NCI-H524 (cell line): ENCODE measurements at regions not wholly inside any gene's neighbourhood (a gene's known extent, or its start where the extent isn't known, plus 50 kb on each side); places are given as distances from the start of the nearest gene placed in this dataset.

Experiments used
- DNase-seq, 2 experiments: peaks; one replicate each; lab custom pipeline; 2025; lab: John Stamatoyannopoulos, UW

DNA sequence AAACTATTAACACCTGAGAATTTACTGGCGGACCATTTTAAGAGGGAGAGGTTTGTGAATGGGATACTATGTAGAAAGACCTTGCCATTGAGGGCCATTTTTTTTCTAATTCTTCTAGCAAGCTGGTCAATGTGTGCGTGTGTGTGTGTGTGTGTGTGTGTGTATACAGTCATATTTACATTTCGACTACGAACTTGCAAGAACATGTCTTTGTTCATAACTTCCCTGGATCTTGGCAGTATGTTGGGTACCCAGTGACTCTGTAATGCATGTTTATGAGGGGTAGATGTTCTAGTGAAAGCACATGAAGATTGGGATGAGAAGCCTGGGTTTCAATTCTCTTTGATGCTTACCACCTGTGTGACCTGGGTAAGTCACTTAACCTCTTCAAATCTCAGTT, 133.6 kb downstream of the UBE2E3 start:
- DNase-seq: no peak

- DNase-seq: no peak
These were observed 135.9 kb downstream of the UBE2E3 start for GRCh38 chr2:181116261-181116660.

DNA sequence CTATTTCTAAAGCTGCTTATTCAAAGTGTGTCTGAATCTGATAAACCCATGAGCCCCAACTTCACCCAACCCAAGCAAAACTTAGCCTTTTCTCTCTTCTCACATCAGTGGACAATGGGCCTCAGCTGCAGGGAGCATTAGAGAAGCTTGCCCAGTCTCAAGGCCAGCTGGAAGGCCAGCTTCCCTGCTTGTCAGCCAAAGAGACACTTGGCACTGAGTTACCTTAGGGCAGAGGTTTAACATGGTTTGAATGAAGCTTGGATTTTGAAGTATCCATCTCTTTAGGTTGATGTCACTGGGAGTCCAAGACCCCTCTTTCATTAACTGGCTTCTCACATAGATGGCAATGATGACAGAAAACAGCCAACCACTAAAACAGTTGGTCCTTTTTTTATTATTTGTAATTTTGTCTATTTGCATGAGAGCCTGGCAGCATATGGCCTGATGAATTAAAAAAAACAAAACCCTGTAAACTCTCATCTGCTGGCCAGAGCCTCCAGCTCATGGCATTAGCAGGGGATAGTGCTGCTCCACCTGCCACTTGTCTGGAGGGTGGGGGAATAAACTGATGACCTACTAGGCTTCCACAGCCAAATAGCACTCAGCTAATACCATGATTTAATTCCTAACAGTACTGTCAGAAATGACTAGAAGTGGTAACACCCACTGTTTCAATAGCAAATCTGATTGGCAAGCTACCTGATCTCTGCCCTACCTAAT, 137.0 kb downstream of the UBE2E3 start:
- DNase-seq: peak; percentile 61 to 85

DNA sequence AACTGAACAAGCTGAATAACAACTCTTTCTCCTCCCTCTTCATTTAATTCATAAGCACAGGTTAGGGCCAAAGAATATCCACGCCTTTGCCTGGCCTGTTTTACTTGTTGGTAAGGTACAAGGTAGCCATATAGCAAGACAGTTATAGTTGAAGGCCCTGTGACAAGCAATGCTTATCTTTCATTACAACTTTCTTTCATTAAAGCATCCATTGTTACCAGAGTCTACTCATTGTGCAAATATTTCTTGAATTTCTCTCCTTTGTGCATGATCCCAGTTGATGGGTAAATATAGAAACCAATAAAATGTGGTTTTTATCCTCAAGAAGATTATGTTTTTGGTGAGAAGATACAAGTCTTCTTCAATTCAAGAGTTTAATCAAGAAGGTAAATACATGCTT, 140.2 kb downstream of the UBE2E3 start:
- no peak for DNase-seq

DNA sequence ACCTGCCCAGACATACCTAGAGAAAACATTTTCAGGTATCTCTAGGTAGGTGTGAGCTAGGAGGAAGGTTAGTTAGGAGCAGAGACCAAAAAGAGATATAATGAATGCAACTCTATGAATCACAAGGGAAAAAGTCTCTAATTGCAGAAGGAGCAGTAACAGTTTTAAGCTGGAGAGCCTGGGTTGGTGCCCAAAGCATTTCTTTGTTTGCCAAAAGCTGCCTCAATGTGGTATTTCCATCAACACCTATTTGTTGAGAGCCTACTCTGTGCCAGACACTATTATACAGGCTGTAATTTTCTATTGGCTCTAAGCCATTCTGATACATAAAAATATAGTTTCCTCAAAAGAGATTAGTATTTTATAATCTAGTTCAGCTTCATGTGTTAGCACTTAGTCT, 141.6 kb downstream of the UBE2E3 start:
- DNase-seq: no peak

DNA sequence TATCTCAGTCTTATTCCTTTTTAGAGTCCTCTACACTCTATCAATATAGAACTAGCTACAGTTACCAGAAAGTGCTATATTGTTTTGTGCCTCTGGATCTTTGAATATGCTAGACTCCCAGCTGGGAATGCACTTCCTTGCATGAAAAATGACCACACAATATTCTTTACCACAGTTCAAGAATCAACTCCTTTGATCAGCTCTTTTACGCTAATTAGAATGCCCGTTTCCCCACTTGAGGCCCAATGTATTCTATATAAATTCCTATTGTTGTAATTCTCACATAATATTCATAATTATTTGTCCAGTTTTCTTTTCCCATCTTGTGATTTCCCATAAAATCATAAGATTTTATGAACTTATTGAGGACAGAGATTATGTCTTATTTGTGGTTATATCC, 142.2 kb downstream of the UBE2E3 start:
- DNase-seq: no peak

- DNase-seq: no peak
These were observed 143.4 kb downstream of the UBE2E3 start for GRCh38 chr2:181123798-181124231.

DNA sequence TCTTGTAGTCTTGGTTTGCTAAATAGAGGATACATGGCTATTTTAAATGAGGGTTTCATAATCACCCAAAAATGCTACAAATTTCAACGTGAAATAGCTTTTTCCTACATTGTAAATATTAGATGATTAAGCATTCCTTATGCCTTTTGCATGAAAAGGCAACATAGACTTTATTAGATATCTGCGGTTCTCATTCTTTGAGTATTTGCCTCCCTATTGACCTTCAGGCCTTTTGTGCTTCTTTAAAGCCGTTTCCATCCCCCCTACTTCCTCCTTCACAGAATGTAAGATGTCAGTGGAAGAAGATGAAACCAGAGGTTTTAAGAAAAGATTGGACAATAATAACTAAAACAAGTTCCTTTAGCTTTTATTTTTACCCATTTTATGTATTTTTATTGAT, 144.1 kb downstream of the UBE2E3 start:
- no peak for DNase-seq

DNA sequence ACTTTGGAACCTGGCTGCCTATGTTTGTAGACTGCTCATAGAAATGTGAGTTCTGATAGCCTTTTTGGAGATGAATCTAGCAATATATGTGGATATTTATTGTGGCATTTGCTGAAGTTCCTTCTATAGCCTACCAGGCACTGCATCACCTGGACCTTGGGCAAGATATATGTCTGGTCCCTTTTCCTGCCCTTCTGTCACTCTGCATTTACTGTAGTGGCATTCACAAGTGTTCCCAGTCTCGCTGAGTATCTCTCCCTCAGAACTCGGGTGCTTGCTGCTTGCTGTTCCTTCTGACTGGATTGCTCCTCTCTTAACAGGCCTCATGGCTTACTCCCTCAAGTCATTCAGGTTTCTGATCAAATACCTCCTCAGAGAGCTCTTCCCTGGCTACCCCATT, 145.0 kb downstream of the UBE2E3 start:
- DNase-seq: no peak

GRCh38 chr2:181126311-181126868, 146.0 kb downstream of the UBE2E3 start:
- DNase-seq: no peak

GRCh38 chr2:181128199-181128598, 147.8 kb downstream of the UBE2E3 start:
- DNase-seq: no peak

DNA sequence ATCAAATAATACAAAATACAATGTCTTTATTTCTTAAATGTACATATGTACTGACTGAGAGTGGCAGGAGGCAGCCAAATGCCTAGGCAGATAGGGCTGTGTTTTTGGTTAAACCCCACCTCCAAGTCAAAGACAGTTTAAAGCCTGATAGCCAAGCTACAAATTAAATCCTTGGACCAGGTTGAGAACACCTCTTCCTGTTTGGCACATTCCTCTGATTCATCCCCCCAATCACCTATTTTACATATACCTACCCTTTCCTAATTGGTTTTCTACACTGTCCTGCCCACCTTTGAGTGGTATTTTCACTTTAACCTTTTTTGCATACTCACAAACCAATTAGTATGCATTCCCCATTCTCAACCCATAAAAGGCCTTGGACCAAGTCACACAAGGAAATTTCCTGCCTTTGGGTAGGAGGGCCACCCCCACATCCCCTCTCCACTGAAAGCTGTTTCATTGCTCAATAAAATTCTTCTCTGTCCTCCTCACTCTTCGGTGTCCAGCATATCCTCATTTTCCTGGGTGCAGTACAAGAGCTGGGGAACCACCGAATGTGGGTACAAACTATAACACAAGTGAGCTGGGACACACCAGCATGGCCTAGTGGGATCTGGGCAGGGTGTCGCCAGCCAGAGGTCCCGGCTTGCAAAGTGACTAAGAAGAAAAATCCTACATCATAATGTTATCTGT, 149.1 kb downstream of the UBE2E3 start:
- DNase-seq: no peak

DNA sequence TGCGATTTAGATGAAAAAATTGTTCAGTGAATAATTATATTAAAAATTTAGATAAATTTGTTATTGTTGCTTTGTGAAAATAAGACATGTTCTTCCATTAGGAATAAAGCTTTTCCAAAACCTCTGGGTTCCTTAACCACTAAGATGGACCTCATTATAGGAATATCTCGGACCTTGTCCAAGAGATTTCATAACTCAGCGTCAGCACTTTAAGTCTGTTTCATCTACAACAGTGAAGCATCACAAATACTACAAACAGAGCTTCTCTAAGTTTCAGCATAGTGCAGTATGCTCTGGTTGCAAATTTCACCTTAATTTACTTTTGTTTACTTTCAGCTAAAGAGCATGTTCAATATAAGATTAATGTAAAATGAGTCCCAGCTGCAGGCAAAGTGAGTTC, 150.3 kb downstream of the UBE2E3 start:
- no peak for DNase-seq

DNA sequence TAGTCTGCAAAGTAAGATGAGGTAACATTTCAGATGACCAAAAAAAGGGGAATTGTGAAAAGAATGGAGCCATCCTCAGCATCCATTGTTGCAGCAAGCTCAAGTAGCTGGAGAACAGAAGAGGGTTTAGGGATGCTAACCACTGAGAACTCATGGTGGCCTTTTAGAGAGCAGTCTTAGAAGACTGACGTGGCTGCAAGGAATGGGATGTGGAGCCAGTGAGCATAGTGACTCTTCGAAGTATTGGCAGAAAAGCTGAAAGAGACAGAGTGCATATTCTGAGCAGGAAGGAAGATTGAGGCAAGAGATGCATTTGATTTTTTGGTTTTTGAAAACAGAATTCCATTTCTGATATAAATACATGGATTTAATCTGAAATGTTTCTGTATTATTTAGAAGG, 151.2 kb downstream of the UBE2E3 start:
- DNase-seq: no peak

GRCh38 chr2:181138816-181139215, 158.4 kb downstream of the UBE2E3 start:
- DNase-seq: no peak

GRCh38 chr2:181139831-181140230, 159.4 kb downstream of the UBE2E3 start:
- no peak for DNase-seq

GRCh38 chr2:181140414-181140813, 160.0 kb downstream of the UBE2E3 start:
- DNase-seq: no peak

- DNase-seq: no peak
These were observed 160.5 kb downstream of the UBE2E3 start for GRCh38 chr2:181140928-181141327.

DNA sequence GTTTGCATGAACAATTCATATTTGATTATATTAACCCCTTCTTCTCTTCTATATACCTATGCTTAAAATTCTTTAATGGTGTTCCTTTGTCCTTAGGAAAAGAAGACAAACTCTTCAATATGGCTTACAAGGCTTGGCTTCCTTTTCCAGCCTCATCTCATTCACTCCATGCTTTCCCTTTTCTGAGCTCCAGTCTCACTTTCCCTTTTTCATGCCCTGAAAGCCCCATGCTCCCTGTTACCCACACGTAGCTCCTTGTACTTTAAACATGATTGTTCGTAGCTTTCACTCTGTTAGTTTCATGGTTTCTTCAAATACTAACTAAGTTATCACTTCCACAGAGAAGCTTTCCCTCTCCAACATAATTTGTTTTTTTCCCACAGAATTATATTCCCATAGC, 161.3 kb downstream of the UBE2E3 start:
- no peak for DNase-seq

DNA sequence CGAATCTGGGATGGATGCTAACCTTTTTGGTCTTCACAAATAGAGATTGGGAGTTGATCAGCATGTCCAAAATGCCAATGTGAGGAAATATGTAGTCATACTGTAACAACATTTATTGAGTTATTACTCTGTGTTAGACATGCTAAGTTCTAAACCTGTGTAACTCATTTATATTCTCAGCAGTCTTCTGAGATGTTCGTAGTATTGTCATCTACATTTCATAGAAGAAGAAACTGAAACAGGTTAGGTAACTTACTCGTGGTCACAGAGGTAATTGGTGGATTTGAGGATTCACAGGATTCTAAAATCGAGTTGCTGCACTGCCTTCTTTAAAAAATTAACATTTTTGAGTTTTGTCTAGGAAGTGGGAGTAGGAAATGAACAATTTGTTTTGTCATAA, 162.1 kb downstream of the UBE2E3 start:
- no peak for DNase-seq

DNA sequence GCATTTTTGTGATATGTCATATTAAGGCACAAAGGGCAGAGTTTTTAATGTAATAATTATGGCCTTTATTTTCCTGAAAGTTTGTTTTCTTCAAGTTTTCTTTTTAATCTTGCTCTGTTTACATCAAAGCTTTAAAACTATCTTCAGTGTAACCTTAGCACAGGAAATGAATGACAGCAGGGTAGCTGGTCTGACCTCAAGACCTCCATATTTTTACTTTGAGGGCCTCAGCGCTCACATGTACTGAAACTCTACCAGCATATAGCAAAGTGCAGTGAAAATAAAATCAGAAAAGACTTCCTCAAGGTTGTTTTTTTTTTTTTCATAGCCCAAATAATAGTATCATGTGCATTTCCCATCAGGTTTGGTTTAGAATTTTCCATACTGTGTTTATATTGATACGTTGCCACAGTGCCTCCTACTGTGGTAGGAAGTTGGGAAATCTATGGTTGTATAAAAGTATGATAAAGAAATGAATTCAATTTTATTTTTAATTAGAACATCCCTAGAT, 163.4 kb downstream of the UBE2E3 start:
- DNase-seq: no peak

GRCh38 chr2:181145645-181146044, 165.2 kb downstream of the UBE2E3 start:
- no peak for DNase-seq

GRCh38 chr2:181146171-181146570, 165.8 kb downstream of the UBE2E3 start:
- no peak for DNase-seq
